KBM-7 (cell line): ENCODE measurements at regions not wholly inside any gene's neighbourhood (a gene's known extent, or its start where the extent isn't known, plus 50 kb on each side); places are given as distances from the start of the nearest gene placed in this dataset.
"Not testable (repeated sequence)": the region's sequence is repeated elsewhere in the genome, so short reads cannot be mapped to it uniquely, and the experiment has no call there.

Source experiments
- DNase-seq: peaks from one replicate; pipeline ENCODE4 v3.0.0-alpha.2; 2015
- in situ Hi-C: fragments of 300-500 bp; cut with MboI; formaldehyde crosslinking; loops from 2 replicates; pipeline ENCODE4 v1.14.3; 2020; ENCODE audit warnings: low sequenced_read_pairs, low pct_unique_long_range_greater_than_20kb, mixed read lengths

DNA sequence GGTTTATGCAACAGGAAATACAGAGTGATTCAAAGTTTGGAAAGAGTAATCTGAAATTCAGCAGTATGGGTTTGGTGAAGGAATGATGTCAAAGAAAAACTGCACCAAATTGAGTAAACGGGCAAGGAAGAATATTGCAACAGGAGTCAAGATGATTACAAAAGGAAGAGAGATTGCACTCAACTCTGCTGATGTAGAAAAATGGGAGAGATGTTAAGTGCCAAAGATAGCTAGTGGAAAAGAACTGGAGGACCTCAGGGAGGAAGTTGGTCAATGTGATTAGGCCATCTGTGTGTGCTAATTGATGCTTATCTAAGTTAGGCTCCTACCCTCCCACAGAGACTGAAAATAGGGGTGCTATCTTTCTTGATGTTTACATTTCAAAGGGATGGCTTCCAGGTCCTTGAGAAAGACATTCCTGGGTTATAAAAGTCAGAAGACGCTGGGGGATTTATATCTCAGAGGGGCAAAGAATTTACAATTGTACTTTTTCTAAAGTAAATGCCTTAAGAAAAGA, 167.4 kb upstream of the FAM47A start:
- in situ Hi-C loops: no loop called here
- no peak for DNase-seq

DNA sequence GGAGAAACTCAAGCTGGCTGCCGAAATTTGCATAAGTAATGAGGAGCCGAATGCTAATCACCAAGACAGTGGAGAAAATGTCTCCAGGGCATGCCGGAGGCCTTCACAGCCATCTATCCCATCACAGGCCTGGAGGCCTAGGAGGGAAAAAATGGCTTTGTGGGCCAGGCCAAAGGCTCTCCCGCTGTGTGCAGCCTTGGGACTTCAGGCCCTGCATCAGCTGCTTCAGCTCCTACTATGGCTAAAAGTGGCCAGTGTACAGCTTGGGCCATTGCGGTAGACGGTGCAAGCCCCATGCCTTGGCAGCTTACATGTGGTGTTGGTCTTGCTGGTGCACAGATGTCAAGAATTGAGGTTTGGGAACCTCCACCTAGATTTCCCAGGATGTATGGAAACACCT, 162.6 kb upstream of the FAM47A start:
- in situ Hi-C loops: no loop called here
- no peak for DNase-seq

DNA sequence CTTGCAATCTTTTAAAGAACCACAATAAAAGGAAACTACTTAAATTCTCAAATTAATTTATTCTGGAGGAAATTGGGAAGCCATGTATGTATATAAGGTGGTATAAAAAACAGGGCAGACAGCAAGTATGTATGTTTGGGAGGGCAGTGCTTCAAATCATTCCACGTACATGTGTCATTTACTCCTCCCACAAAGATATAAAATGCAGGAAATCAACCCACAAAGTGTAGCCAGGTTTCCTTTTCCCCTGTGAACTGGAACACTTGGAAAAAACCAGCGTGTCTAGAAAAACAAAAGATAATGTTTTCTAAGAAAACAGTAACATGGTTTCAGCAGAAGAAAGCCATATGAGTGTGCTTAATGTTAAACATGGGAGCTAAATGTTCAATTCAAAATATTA, 156.7 kb upstream of the FAM47A start:
- DNase-seq: no peak
- in situ Hi-C loops: no loop called here

DNA sequence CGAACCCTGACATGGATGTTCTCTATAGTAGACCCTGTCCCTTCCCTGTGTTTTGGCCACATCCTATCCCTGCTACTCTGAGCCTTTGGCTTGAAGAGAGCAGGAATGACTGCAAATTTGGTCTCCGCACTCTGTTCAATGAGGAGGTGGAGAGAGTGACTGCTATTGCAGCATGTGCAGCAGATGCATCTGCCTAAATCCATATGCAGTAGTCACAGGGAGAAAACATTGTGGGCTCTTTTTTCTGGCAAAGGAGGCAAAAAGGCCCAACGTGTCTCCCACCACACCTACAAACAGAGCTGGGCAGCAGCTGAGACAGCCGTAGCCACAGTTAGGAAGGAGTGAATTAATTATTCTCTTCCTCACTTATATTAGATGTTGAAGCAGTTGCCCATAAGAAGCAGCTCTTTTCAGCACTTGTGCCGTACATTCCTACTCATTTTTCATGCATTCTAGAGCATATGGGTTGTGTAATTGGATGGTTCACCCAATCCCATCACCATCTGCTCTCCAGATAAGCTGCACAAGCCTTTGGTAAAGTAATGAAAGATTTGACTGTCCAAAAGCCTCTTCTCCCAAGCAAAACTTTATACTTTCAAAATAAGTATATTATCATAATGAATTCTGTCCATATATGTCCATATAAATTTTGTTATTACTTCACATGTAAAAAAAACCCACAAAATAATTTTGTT, 147.9 kb upstream of the FAM47A start:
- no peak for DNase-seq
- in situ Hi-C loops: no loop called here

- in situ Hi-C loops: no loop called here
- no peak for DNase-seq
Measured at GRCh38 chrX:34275699-34276098, 143.6 kb upstream of the FAM47A start.

GRCh38 chrX:34270434-34270833, 138.3 kb upstream of the FAM47A start:
- in situ Hi-C loops: no loop called here
- DNase-seq: no peak

- in situ Hi-C loops: no loop called here
- DNase-seq: no peak
Measured at GRCh38 chrX:34238896-34239295, 106.8 kb upstream of the FAM47A start.

DNA sequence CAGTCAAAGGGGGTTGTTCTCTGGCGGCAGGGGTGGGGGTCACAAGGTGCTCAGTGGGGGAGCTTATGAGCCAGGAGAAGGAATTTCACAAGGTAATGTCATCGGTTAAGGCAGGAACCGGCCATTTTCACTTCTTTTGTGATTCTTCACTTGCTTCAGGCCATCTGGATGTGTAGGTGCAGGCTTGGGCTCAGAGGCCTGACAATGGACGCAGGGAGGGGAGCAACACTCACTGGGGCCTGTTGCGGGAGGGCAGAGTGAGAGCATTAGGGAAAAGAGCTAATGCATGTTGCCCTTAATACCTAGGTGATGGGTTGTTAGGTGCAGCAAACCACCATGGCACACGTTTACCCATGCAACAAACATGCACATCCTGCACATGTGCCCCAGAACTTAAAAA, 98.0 kb upstream of the FAM47A start:
- DNase-seq, in situ Hi-C loops: not testable (repeated sequence)

DNA sequence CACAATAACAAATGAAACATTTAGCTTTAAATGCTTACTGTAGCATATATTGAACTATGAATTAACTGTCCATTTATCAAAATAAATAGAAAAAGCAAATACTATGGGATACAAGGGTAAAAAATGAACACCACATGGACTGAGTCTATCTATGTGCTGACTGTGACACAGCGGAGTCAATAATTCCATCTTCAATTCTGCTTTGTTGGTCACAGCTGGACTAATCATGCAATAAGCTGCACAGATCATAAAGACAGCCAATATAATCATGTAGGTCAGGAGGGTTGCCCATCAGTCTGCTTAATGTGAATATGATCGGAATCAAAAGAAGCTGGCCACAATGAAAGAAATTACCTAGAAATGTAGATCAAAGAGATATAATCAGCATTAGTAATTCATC, 95.7 kb upstream of the FAM47A start:
- in situ Hi-C loops: no loop called here
- DNase-seq: no peak

- in situ Hi-C loops: no loop called here
- no peak for DNase-seq
Measured at GRCh38 chrX:34223574-34223973, 91.5 kb upstream of the FAM47A start.

DNA sequence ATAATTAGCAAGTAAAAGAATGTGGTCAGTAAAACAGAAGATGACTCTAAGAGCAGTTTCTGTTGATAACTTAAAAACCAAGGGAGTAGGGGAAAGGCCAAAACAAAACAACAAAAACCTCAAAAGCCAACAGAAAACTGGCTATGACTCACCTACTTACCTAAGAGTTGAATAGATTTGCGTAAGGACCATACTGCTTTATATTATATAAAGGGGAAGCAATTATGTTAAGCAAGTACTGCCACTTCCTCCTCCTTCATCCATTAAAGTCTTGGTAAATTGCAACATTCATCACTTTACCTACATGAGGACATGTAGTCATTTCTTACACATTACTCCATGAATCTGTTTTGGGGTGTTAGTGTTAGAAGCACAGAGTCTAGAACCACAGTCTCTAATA, 85.9 kb upstream of the FAM47A start:
- peak; percentile 11 for DNase-seq
- in situ Hi-C loops: no loop called here

DNA sequence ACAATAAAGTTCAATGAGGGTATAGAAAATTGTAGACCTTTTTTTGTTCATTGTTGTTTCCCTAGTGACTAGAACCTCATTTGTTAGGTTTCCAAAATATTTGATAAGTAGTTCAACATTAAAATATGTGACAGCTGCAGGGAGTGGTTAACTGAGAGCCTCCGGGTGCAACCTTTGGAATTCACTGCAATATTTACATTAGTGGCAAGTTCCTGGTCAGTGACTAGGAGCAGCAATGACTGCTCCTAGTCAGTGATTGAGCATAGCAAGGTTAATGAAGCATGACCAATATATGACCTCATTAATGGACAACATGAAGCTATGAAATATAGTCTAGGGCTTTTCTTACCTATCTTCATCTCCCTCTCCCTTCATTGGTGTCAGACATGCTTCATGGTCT, 65.8 kb upstream of the FAM47A start:
- DNase-seq: no peak
- in situ Hi-C loops: no loop called here
